ENCODE measurements at regions not wholly inside any gene's neighbourhood (a gene's known extent, or its start where the extent isn't known, plus 50 kb on each side); places are given as distances from the start of the nearest gene placed in this dataset.
"Not testable (repeated sequence)": the region's sequence is repeated elsewhere in the genome, so short reads cannot be mapped to it uniquely, and the experiment has no call there.

GRCh38 chr7:28891876-28892234 lies 66.3 kb downstream of the TRIL start:
- TF ChIP-seq CTCF, POLR2AphosphoS5, POLR2A (IDR thresholded peaks at IDR 0.05): not testable (repeated sequence)
